Stimulated activated CD4-positive, alpha-beta T cell treated with anti-CD3 and anti-CD28 coated beads, Interleukin-1b, Interleukin-23, amount 100 ng/mL, for 24 hours (primary cell): ENCODE measurements at regions not wholly inside any gene's neighbourhood (a gene's known extent, or its start where the extent isn't known, plus 50 kb on each side); places are given as distances from the start of the nearest gene placed in this dataset.
"Not testable (repeated sequence)": the region's sequence is repeated elsewhere in the genome, so short reads cannot be mapped to it uniquely, and the experiment has no call there.

Source experiments
- DNase-seq, 4 experiments: peaks; one replicate each; pipeline ENCODE4 v3.0.0-alpha.2; 2020; ENCODE audit warnings: low read depth in 4 of 4, low spot score in 1 of 4

DNA sequence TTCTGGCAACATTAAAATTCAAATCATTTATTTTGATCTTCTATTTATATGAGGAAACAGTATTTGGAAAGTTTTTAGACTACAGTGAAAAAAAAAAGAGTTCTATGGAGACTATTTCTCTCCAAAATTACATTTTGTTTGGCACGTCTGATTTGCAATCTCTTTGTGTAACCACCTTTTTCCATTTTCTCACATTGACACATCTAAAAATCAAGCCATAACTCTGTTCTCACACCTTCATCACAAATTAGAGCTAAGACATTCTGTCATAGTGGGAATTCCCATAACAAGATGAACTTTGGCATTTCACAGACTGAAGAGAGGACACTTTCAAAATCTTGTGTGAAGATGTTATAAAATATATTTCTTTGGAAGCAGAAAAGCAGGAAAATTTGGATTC lies 468.9 kb downstream of the GRIA2 start:
- no peak for DNase-seq

DNA sequence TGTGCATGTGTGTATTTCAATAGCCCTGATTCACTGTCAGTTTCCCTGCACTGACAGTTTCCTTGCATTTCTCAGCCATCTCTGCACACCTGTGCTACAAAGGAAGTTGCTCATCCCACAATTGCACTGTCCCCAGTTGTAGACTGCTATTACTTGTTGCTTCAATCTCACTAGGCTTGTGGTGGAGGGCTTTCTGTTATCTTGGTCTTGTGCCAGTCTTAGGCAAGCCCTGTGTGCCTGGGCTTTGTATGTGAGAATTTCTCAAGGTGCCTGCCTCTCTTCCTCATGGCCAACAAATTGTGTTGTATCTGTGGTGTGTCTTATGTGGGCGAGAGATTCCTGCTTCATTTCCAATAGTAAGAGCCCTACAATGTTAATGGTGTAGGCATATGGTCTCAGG lies 467.4 kb downstream of the GRIA2 start:
- DNase-seq: no peak

DNA sequence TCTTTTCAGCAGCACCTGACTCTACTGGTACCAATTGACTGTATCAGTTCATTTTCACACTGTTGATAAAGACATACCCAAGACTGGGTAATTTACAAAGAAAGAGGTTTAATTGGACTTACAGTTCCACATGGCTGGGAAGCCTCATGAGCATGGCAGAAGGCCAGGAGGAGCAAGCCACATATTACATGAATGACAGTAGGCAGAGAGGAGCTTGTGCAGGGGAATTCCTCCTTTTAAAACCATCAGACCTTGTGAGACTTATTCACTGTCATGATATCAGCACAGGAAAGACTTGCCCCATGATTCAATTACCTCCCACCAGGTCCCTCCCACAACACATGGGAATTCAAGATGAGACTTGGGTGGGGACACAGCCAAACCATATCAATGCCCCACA lies 458.8 kb downstream of the GRIA2 start:
- DNase-seq: not testable (repeated sequence)

DNA sequence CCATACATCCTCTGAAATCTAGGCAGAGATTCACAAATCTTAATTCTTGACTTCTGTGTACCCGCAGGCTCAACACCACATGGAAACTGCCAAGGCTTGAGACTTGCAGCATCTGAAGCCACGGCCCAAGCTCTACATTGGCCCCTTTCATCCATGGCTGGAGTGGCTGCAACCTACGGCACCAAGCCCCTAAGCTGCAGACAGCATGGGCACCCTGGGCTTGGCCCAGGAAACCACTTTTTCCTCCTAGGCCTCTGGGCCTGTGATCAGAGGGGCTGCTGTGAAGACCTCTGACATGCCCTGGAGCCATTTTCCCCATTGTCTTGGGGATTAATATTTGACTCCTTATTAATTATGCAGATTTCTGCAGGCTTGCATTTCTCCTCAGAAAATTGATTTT lies 457.9 kb downstream of the GRIA2 start:
- no peak for DNase-seq

DNA sequence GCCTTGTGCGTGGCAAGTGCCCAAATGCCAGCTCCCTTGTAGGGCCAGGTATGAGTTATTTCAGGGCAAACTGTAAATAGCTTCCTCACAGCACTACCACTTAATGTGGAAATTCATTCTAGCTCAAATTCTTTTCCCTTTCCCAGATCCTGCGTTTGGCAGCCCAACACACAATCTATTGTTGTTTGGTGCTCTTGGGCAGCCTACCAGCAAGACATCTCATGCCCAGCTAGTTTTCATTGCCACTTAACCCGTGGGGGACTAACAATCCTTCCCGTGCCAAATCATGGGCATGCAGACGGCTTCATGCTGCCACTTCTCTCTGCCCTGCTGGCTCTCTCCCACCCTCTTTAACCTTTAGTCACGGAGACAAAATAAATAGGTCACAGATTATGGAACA lies 454.2 kb downstream of the GRIA2 start:
- no peak for DNase-seq

DNA sequence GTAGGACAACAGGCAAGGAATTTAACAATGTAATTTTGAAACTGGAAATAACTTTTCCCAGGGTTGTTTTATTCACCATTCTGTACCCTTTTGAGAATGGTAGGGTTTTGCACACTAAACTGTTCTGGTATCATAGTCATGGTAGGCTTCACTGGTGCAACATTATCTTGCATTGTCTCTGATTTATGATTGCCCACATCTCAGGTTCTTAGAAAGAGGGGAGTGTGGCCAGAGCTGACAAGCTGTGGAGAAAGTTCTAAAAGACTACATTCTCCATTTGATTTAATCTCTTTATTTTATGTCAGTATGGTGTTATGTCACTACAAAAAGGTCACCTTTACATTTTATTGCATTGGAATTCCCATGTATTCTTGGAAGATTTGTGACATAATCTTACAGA lies 447.3 kb downstream of the GRIA2 start:
- DNase-seq: no peak

DNA sequence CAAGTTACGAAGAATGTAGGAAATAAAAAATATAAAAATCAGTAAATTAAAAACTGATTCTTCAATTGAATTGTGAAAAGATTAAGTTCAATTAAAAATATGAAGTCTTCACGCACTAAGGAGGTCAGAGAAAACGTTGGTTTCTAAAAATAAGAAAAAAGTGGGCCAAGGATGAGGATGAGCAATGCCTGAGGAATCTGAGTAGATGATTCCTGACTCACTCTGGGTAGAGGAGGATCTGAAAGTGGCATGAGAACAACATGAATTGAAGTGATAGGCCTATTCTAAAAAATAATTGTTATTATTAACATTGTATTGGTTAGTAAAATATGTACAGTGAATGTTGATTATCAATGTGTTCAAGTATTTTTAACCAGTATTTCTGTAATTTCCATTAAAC lies 444.2 kb downstream of the GRIA2 start:
- DNase-seq: no peak

DNA sequence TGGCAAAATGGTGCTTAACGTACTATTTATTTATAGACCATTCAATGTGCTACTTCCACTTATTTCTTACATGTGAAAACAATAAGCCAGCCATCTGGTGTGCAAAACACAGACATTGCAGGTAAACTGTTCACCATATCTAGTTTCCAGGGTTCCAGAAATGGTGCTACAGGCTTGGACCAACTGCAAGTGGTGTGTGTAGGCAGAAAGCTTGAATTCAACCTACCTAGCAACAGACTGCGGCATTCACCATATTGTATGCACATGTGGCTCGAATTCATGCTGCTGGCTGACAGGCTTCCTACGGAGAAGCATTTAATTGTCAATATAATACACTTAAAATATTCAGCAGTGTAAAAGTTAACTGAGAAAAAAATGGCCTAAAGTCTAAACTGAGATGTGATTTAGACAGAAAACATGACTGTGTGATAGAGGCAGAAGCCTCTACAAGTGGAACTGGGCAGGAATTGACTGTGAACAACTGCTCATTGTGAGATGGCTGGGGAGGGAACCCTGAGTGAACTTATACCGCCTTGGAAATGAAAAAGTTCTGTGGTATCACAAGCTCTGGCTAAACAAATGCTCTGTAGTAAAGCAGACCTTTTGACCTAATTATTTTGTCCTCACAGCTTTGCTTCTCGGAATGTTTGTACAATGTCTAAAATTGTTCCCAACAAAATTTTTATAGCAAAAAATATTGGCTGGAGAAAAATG lies 434.7 kb downstream of the GRIA2 start:
- DNase-seq: no peak

DNA sequence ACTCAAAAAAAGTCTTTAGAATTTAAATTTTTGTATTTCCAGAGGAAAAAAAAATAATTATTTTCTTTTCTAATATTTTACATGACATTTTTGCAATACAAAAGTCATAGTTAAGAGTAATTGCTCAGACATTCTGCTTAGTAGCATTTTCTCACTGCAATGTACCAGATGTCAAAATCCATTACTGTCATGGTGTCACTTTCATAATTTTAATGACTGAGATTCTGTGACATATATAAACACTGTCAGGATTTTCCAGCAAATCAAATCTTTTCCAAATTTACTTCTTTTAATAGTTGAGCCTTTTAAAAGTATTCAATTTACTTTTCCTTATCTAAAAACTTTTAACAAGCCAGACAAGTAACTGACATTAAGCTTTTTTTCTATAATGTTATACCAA lies 422.7 kb downstream of the GRIA2 start:
- no peak for DNase-seq

DNA sequence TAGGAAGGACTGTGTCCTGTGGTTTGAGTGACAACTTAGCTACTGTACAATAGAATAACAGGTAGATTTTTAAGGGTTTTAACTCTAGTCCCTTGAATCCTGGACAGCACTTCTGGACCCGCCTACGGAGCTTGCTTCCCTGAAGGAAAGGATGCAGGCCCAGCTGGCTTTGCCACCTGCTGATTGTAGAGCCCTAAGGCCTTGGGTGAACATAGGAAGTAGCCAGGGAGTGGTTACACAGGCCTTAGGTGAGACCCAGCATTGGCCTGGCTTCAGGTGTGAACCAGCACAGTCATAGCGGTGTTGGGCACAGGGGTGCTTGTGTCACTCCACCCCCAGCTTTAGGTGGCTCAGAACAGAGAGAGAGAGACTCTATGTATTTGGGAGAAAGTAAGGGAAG lies 413.5 kb downstream of the GRIA2 start:
- DNase-seq: no peak

DNA sequence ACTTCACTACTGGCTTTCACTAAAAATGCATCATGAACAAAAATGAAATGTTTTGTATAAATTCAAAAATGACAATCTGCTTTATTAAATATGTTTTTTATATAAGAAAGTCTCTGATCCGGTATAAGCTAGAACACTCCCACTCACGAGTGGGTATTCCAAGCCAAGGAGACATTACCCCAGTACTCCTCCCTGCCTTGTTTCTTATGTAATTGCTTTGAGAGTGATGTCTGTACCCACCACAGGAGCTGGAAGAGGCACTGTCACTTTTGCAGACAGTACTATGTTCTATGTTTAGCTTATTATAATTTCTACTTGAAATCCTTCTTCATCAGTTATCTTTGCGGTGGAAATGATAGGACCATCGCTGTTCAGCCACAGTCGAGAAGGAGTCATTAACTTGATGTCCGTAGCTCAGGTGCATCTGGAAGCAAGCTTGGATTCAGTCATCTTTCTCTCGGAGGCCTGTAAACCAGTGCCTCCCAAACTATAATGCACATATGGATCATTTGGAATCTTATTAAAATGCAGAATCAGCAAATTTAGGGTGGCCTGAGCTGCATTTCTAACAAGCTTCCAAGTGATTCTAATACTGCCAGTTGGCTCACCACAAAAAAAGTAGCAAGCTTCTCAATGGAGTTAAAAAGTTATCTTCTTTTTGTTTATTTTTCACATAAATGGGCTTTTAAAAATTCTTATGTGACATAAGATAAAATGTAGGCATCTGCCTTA lies 396.4 kb downstream of the GRIA2 start:
- DNase-seq: no peak

DNA sequence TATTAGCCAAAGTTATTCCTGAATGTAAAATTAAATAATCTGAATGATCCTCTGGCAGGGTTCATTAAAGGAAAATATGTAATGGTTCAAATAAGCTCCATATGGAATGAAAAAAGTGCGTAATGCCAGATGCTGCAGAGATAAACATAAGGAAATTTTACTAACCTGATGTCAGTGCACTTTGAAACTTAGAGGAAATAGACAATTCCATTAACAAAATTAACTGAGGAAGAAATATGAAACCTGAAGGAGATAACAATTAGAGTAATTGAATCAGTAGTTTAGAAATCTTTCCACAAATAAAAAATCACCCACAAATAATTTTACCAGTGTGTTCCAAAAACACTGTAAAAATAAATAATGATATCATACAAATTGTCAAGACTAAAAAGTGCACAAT lies 387.5 kb downstream of the GRIA2 start:
- DNase-seq: no peak

DNA sequence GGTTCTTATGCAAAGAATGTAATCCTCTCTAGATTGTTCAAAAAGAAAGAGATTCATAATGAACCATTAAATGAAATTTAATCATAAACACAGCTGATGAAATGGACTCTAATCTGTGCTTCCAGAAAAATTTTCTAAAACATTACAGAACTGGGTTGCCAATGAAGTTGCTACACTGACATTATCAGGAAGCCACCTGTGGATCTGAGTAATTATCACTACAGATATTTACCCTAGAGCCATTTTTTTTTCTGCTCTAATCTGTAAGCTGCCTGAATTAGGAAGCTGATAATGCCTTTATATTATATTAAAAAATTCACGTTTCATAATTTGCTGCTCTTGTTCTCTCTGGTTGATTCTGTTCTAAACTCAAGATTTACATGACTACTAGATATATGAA lies 380.1 kb downstream of the GRIA2 start:
- DNase-seq: no peak

DNA sequence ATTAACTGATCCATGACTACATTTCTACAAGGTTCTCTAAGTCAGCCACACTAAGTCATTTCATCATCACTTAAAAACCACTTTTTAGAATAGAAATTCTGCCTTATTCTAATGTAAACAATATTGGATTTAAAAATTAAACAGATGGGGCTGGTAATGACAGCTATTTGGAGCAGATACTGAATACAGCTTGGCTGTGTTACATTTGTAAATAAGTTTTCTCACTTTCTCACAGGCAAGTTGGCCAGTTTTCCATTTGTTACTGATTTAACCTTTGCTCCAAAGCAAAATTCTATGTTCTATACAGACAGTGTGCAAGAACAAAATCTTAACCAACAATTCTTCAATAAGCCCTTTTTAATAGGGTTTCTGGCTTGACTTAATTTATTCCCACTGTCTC lies 370.7 kb downstream of the GRIA2 start:
- no peak for DNase-seq

DNA sequence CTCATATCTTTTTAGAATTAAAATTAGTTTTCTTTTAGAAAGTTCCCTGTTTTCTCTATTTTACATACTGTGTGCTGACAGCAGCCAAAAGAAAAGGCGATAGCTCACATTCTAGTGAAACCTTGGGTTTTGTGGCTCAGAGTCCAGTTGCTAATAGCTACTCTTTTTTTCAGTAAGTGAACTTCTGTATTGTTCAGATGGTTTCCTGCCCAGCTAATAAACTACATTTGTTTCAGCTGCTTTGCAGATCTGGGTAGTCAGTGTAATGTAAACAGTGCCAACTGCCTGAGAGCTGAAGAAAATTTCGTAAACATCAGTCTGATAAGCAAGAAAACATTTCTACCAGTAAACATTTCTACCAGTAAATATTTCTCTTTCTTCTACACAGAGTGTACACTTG lies 370.2 kb downstream of the GRIA2 start:
- no peak for DNase-seq

DNA sequence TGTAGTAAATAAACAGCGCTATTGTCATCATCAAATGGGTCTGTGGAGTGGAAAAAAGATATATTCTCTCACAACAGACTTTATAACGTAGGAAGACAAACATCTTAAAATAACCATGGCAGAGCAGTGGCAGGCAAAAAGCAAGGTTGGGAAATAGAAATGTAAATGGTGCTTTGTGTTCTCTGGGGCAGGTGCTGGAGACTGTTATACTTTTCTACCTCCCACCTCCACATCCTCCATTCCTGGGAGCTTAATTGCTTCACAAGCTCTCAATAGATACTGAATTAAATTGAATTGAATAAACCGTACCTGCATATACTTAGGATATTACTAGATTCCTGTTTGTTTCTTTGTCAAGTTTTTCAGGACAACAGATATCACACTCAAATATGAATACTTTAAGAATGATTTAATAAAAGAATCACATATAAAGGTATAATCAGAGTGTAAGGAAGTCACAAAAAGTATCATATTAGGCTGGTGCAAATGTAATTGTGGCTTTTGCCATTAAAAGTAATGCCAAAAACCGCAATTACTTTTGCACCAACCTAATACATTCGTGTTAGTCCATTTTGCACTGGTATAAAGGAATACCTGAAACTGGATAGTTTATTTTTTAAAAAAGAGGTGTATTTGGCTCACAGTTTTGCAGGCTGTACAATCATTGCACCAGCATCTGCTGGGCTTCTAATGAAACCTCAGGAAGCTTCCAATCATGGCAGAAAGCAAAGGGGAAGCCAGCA lies 367.3 kb downstream of the GRIA2 start:
- DNase-seq: no peak

DNA sequence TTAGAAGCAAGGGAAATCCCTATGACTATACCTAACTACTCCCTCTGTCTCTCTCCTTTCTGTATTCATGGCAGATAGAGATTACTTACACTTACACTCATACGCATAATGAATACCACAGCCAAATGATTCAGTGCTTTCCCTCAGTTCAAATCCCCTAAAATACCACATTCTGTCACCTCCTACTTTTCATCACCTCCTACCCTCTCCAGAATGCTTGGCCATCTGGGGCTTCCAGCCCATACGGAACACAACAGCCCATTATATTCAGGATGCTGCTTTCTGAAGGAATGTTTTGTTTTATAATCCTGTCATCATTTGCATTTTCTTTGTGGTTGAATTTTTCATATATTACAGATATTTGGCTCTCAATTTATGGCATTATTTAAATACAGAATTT lies 361.6 kb downstream of the GRIA2 start:
- no peak for DNase-seq

DNA sequence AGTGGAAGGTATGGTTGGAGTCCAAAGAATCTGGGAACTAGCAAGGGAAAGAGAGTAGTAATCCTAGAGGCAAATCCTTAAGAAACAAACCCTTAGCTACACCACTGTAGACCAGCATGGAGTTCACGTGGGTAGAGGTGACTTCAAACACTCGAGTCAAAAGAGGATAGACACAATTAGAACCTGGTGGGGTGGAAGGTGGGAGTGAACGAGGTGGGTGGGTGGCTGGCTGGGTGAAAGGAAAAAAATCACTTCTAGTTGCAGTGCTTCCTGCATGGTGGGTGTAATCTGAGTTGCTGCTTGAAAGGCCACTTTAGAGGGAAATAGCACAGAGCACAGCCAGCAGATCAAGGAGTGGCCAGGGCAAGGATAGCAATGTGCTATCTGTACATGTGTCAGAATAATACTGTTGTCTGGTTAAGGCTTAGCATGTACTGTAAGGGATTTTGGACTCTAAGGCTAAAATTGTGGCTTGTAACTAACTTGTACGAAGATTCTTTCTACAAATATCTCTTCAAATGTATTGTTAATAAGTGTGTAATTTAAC lies 356.2 kb downstream of the GRIA2 start:
- no peak for DNase-seq

DNA sequence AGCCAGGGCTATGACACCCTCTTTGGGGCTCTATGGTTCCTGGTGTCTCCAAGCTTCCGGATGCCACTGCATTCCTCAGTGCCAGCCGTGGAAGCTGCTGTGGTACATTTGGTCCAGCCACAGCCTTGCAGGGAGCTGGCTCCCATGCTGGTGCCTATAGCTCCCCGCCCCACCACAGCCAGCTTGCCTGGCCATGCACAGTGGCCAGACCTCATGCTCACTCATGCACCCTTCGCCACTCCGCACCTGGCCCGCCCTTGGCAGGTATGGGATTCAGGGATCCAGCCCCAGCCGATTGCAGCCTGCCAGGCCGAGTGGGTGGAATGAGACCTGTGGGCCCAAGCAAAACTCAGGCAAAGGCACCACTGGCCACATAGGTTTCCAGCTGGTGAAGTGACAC lies 354.8 kb downstream of the GRIA2 start:
- no peak for DNase-seq

DNA sequence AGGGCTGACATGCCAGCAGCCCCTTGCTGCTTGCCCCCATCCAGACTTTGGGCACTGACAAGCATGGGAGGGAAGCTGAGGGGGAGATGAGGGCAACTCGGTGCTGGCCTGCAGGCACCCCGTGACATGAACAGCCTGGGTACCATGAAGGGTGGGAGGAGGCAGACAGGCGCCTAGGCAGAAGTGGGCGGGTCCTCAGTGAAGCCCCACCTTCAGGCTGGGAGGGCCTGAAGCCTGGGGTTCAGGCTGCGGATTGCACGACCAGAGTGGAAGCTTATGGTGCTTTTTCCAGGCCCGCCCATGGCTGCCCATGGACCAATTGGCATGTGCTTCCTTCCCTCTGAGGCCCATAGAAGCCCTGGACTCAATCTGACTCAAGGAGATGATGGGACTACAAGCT lies 354.1 kb downstream of the GRIA2 start:
- no peak for DNase-seq

DNA sequence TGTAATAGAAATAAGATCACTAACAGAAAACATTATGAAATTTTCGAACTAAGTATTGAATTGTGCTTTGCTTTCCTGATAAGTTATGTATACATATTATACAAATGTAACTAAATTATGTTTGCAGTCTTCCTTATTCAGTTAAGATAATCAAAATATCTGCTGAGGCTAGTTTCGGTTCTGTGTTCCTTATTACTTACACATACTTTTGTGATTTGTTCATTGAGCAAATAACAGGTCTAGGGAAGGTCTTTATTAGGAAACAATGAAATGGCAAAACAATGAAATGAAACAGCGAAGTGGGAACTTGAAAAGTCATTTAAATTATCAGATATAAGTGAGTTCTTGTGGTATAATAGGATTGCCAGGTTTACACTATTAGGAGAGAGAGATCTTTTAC lies 352.4 kb downstream of the GRIA2 start:
- no peak for DNase-seq

DNA sequence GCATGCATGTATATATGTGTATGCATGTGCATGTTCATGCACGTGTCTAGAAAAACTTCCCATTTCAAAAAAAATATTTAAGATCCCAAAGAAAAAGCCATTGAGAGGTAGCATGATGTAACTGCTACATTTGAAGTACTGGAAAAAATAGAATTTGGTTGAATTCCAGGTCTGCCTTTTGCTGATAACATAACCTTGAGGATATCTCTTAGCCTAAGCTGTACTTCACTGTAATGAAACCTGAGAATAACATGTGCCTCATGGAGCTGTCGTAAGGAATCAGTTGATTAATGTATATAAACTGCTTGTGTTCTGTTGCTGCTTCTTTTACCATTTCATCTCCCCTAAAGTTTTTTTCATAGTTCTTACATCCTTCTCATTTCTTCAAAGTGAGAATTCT lies 351.8 kb downstream of the GRIA2 start:
- DNase-seq: no peak
